ENCODE measurements at regions not wholly inside any gene's neighbourhood (a gene's known extent, or its start where the extent isn't known, plus 50 kb on each side); places are given as distances from the start of the nearest gene placed in this dataset.
A peak's percentile ranks its signal among the peaks of the same experiment; 100 is the strongest.

DNA sequence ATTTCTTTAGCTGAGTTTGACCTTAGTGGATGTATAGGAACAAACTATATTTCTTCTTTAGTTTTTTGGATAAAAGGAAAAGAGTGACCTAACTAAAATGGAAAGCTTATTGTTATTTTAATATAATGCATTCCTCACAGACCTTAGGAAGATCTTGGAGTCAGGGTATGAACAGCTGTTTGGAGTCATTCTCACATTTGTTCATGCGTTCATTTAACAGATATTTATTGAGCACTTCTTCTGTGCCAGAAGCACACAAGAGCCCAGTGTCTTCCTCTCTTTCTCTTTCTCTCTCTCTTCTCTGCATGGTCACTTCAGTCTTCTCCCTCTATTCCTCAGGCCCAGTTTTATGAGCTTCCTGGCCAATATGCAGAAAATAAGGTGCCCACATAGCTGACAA, 744.0 kb upstream of the MAP3K7 start:
- FAIRE-seq: no peak

DNA sequence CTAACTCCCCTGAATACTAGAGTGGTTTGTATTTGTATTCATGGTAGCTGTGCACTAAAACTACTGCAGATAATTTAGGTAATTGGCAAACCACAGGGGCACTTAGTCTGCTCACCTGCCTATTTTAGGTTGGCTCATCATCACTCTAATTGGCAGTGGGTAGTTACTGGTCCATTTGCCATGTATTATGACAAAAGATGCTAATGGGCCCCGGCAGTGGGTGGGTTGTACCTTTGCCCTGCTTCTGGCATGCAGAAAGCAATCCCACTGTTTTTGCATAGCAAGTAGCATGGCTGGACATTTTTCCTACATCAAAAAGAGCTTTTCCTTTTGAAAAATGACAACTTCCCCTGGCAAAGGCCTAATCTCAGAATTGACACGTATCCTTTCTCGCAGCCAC, 741.4 kb upstream of the MAP3K7 start:
- no peak for FAIRE-seq

DNA sequence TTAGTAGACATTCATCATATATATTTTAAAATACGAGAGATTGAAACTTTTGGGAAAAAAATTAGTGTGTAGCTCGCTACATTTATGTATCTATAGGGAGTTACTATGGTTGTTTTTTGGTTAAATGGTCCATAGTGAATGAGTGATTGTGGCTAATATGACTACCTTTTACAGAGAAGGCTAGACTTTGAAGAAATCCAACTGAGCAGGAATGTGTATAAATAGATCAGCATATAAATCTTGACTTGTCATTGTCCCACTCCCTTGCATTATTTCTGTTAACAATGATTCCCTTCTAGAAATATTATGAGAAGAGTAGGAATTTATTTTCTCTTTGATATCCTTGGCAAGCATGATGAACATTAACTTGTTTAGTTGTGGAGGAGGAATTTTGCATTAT, 737.8 kb upstream of the MAP3K7 start:
- FAIRE-seq: no peak

DNA sequence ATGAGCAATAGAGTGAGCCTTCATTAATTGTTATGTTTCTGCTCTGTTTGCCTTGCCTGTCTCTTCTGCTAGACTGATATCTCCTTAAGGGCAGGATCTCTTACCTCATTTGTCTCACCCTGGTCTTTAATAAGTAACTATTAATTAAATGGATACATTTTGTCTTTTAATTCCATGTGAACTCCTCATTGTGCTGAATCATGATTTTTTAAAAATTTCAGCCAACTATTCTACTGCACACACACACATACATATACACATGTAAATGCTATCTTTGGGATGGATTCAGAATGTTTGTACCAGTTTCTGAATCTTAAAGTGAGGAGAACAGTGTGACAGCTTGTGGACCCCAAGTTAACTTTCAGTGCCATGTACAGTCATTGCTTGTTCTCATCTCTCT, 731.1 kb upstream of the MAP3K7 start:
- FAIRE-seq: no peak

DNA sequence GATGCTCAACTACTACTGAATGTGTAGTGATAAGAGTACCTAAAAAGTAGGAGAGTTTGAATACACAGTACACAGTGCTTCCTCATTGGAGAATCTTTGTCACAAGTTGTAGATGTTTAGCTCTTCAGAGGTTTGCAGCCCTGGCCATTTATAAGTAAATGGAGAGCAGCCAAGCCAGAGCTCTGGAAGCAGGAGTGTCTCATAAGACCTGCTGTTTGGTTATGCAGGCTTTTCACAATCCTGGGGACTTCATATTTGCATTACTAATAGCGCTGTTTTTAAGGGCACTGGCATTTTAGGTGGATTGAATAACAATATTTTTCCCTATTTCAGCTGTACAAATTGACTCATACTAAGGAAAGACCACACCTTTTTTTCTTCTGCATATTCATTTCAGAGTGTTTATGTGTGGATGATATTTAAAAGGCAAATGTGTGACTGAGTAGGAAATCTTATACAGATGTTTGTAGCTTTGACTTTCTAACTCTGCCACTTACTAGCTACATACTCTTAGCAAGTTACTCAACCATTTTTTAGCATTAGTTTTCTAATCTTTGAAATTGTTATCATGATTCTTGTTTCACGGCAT, 730.5 kb upstream of the MAP3K7 start:
- no peak for FAIRE-seq

DNA sequence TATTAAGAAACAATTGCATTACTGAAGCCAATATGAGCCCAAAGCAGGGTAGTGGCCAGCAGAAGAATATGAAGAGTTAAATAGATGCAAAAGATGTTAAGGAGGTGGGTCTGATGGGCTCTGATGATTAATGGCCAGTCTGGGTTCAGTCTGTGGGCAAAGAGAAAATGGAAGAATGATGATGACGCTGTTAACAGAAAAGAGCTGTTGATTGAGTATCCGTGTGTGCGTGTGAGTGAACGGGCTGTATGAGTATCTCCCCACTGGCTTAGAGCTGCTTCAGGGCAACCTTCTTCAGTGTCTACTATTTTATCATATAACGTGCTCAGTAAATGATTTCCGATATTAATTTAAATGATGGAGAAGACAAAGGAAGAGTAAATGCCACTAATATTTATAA, 723.3 kb upstream of the MAP3K7 start:
- no peak for FAIRE-seq

DNA sequence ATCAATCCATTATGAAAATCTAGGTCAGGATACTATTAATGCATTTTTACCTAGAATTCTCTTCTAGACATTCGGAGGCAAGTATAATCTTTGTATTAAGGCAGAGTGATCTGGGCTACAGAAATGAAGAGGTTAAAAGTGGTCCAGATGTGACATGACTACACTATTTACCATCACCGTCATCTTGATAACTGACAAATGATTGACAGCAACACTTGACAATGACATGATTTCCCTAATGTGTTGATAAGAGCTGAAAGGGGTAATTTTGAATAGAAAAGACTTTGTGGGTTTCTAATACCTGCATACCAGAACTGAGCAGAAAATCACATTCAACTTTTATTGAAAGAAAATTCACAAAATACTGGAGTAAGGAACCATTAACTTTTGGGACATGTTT, 718.9 kb upstream of the MAP3K7 start:
- no peak for FAIRE-seq

DNA sequence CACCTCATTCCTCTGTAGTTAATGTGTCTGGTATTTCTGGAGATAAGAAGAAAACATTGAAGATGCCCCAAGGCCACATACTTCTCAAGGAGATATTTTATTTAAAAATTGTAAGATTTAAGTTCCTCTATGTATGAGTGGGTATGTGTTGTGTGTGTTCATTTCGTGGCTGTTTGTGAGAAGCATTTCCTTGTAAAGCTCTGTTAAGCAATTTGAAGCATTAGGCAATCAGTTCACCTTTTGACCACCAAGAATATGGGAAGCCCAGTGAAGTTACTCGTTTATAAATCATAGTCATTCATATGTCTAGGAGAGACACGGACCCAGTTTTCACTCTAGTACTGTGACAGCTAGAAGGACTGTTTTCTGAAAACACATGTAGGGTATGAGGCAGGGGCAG, 717.6 kb upstream of the MAP3K7 start:
- FAIRE-seq: no peak

DNA sequence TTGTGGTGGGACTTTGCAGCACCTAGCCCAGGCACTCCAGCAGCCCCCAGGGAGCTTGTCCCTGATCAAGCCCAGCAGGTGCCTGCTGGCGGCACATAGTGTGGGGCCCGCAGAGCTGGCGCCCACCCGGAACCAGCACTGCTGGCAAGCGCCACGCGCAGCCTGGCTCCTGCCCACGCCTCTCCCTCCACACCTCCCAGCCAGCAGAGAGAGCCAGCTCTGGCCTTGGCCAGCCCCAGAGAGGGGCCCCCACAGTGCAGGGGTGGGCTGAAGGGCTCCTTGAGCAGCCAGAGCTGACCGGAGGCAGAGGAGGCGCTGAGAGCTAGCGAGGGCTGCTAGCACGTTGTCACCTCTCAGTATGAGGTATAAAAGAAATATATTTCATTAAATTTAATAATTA, 716.5 kb upstream of the MAP3K7 start:
- no peak for FAIRE-seq

DNA sequence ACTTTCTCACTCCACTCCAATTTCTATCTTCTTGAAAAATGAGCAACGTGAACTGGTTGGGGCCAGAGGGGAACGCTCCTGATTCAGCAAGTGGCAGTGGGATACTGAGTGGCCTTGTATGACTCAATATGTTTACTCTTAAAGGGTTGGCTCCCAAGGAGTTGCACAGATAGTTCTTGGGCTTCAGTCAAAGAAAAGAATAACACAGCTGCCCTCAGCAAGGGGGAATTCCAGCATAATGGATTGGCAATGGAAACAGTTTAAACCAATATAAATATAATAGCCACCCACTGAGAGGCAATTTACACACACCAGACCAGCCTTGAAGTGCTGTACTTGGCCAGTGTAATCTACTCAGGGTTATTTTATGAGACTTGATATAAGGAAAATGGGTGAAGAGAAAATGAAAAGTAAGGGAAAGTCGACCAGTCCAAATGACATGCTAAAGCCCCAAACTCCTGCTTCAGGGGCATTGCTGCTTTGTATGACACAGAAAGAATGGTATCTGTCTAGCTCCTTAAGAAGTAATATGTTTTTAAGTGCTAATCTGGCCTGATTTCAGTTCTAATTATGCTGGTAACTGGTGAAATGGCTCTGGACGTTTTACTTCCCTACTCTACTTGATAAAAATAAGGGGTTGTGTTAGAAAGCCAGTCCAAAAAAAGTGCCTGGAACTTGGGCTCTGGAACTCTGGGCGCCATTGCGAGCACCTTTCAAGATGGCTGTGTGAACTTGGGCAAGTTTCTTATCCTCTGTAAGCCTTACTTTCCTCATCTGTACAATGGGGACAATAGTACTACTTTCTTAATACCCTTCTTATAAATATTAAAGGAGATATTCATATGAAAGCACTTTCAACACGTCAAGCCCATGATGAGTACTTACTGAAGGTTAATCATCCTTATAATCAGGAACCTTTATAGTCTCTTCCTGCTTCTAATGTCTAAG, 712.9 kb upstream of the MAP3K7 start:
- FAIRE-seq: no peak

DNA sequence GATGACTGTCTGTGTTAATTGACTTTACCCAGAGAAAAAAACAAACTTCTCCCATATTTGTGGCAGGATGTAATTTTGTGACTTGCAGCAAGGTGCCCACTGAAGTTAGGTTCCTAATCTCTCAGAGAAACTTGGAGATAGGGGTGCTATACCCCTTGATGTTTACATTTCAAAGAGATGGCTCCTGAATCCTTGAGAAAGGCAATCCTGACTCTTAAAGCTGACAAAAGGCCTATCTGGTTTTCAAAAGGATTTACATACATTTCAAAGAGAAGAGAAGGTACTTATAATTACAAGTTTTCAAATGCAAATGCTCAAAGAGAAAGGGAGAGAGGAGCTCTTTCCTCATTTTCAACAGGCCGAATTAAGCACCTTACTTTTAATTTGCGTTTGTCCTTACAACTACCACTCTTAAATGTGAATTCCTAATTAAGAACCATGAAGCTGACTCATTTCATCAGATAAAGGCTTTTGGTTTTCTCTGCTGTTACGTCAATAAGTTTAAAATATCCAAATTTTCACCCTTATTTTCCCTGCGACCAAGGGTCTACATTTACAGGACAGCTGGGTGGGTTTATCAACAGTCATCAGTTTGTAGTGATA, 711.8 kb upstream of the MAP3K7 start:
- no peak for FAIRE-seq

DNA sequence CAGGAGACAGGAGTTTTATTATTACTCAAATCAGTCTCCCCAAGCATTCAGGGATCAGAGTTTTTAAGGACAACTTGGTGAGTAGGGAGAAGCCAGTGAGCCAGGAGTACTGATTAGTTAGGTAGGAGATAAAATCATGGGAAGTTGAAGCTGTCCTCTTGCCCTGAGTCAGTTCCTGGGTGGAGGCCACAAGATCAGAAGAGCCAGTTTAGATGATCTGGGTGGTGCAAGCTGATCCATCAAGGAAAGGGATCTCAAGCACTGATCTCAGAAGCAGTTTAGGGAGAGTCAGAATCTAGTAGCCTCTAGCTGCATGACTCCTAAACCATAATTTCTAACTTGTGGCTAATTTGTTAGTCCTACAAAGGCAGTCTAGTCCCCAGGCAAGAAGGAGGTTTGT, 706.5 kb upstream of the MAP3K7 start:
- no peak for FAIRE-seq

DNA sequence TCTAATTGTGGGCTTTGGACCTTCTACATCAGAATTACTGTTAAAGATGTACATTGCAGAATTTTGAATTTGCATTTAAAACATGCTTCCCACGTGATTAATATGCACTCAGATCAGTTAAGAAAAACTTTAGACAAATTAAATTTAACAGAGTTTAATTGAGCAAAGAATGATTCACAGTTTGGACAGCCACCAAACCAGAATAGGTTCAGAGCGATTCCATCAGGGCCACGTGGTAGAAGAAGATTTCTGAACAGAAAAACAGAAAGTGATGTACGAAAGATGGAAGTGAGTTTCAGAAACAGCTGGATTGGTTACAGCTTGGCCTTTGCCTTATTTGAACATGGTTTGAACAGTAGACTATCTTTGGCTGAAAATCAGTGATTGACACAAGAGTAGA, 704.2 kb upstream of the MAP3K7 start:
- no peak for FAIRE-seq

DNA sequence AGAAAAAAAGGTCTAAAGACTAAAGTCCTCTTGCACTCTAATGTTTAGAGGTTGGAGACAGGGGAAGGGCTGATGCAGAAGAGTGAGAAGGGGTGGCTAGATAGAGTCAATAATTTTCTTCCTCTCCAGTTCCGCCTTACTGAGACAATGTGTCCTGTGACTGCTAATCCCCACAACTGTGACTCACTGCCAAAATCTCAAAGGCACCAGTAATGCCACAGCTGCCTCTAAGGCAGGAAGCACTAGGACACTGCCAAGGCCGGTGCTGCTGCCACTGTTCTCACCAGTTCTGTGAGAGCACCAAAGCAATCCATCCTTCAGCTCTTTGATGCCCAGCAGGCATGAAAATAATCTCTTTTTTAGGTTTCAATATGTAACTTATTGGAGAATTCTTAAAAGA, 701.9 kb upstream of the MAP3K7 start:
- FAIRE-seq: no peak

DNA sequence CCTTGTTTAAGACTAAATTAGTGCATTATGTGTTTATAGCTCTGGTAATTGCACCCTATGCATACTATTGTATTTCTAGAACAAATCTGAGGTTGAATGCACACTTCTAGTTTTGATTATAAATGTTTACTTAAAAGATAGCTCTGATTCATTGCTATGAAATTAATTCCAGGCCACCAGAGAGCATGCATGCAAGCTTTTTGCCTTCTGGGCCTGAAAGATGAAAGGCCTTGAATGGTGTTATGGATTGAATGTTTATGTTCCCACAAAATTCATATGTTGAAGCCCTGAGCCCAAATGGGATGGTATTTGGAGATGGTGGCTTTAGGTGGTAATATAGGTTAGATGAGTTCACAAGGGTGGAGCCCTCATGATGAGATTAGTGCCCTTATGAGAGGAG, 695.0 kb upstream of the MAP3K7 start:
- FAIRE-seq: no peak

DNA sequence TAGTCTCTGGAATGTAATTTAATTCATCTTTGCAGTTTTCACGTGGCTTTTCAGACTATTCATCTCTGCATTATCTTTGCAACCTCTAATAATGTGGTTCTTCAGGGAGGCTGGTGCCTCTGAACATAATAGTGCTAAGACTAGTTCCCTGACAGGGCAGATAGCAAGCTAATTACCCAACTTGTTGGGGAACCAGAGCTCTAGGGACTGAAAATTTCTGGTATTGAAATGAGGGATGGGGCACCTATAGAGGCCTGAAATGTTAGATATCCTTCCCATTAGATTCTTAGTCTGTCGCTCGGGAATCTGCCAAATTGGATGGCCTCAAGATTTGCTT, 693.6 kb upstream of the MAP3K7 start:
- FAIRE-seq: no peak

DNA sequence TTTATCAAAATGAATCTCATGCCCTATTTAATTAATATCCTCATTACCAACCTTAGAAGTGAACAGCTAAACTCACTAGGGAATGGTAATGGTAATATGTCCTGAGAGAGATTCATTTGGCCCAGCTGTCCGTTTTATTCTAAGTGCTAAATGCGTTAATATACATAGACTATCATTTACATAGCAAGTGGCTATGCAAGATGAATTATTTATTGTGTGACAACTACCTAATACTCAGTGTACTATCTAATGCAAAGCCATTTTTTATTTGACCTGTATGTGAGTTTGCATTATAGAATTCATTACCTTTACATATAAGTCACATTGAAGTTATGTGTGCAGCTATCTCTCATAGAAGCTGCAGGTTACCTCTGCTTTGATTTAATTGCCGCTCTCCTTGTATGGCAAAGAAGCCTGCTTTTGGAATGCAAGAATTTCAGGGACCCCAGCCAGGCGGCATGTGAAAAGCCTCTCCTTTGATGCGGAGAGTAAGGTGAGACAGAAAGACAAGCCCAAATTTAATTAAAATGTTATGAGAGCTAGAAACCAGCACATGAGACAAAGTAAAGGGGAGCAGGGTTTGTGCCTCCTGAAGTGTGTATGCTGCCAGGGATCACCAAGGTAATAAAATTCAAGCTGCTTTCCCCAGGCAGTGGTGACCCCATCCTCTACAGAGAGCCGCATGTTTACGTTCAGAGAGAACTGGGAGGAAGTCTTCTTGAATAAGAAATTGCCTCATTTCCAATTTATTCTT, 693.0 kb upstream of the MAP3K7 start:
- FAIRE-seq: no peak

DNA sequence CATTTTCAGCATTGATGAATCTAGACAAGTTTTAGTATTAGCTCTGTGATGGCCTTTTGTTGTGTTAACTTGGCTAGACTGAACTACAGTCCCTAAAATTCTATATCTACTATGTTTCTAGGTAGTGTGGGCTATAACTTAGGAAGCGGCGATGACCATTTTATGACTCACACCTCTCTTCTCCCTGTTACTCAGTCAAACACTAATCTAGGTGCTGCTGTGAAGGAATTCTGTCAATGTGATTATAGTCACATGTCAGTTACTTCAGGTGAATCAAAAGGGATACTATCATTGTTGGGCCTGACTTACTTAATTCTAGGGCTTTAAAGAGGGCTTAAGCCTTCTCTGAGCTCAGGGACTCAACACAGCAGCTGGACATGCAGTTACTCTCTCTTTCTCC, 691.5 kb upstream of the MAP3K7 start:
- FAIRE-seq: no peak

DNA sequence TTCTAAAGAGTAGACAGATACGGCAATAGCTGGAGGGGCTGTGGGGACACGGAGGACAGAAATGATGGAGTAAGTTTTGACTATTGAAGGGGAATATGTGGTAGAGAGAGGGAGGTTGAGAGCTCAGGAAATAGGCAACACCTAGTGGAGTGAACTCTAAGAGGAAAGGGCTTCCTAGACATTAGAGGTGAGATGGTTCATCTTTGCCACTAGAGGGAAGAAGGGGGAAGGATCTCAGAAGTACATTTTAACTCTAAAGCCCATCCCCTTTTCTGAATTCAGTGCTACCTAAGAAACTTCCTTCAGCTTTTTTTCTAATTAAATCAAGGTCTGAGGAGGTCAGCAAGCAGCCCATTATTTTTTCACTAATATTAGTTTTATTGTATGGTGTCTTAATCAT, 689.4 kb upstream of the MAP3K7 start:
- FAIRE-seq: no peak

DNA sequence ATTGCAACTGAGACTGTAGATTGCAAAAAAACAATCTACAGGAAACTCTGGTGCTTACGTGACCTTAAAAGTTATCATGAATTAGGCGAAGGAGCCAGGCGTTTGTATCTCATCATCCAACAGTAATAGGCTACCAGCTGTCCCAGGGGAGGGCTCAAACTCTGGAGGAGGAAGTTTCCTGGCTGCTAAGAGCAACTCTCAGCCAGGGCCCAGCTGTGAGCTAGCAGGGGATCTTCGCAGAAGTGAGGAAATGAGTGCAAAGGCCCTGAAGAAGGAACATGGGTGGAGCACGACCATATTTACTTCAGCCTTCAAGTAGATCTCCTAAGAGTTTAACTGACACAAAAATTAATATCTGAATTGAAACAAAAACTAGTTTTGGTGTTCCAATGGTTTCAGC, 686.9 kb upstream of the MAP3K7 start:
- no peak for FAIRE-seq

DNA sequence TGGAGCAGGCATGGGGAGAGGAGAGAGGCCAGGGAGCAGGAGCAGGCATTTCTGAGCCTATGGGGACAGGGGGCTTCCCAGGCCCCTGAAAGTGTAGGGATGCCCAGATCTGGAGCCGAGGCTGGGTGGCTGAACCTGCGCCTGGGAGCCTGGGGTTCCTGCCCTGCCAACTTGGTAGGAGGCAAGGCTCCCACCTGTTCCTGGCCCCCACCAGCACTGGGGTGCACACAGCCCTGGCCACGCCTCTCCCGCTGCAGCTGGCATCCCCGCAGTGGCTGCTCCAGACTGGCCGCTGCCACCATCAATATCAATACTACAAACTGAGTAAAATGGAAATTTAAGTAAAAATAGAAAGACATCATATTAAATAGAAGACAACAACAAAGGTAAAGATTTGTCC, 684.9 kb upstream of the MAP3K7 start:
- no peak for FAIRE-seq

DNA sequence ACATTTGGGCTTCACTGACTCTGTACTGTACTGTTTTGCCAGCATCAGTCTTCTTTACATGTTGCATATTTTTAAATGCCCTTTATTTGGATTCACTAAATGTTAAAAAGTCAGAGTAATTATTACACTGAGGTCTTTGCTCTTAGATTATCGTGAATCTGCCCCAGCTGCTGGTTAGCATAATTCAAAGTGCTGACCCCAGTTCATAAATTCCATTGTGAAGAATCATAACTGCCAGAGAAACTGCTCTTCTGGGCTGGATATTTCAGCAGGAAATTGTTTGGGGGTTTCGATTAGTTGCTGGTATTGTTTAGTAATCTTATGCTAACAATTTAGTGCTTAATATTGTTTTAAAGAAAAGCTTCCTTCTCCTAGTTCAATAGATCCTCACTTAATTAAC, 682.1 kb upstream of the MAP3K7 start:
- FAIRE-seq: no peak

DNA sequence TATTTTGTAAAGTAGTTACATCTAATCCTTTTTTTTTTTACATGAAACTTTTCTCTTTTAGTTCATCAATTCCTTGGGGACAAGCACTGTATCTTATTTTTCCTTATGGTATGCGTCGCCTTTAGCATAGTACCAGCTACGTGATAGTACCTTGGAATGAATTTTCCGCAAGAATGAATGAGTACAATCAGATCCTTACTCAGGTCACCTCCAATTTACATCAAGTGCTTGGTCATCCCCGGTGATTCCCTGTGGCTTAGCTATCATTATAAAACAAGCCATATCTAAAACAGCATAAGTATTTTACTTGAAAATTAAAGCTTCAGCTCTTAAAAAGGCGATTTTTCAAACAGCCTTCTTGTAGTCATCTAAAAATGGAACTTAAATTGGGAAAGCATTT, 680.4 kb upstream of the MAP3K7 start:
- no peak for FAIRE-seq

DNA sequence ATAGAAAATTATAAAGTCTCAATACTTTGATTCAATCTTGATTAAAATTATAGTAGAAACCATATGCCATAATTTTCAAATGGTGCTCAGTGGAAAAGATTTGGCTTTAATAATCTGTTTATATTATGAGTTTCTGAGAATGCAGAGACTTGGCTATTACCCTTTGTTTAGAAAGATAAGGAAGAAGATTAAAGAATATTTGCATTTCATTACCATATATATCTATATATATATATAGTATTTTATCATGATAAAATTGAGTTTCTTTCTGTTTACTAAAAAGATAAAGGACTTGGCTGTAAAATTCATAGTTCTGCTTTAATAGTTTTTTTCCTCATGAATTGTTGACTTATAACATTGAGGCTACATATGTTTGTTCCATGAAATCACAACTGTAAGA, 679.3 kb upstream of the MAP3K7 start:
- peak; percentile 41 for FAIRE-seq

All from colon (tissue), 2 donors.